ENCODE measurements at regions not wholly inside any gene's neighbourhood (a gene's known extent, or its start where the extent isn't known, plus 50 kb on each side); places are given as distances from the start of the nearest gene placed in this dataset.

- no peak for DNase-seq
Measured at GRCh38 chr2:100192300-100192699, 49.9 kb upstream of the AFF3 start.

Measured in CD4-positive, alpha-beta T cell treated with Interleukin-12 subunit alpha and Interleukin-12 subunit beta, for 1 hour (primary cell).